Stomach (tissue), 8 donors: ENCODE measurements at regions not wholly inside any gene's neighbourhood (a gene's known extent, or its start where the extent isn't known, plus 50 kb on each side); places are given as distances from the start of the nearest gene placed in this dataset.

Experiments
- DNase-seq, 2 donors: peaks; one replicate each; pipeline versions ENCODE4 v3.0.0 to v3.0.0-alpha.2; 2013 to 2019
- H3K27ac ChIP-seq, 5 donors: fragments of 200-600 bp in 4 of 5; sonication (generic) in 4 of 5; one replicate each; pipeline ENCODE4 v1.5.1; 2013 to 2019; ENCODE audit warnings: mild to moderate bottlenecking in 1 of 5, moderate library complexity in 1 of 5
- H3K27me3 ChIP-seq, 3 donors: fragments of 200-600 bp; sonication (generic); one replicate each; pipeline ENCODE4 v1.5.1; 2017 to 2019; ENCODE audit warnings: mixed run types in 1 of 3
- H3K36me3 ChIP-seq, 4 donors: fragments of 200-600 bp; sonication (generic); 1 replicate in 3 of 4; 2 replicates in 1 of 4; pipeline ENCODE4 v1.5.1; 2016 to 2019
- H3K4me1 ChIP-seq, 4 donors: fragments of 200-600 bp; sonication (generic); one replicate each; pipeline ENCODE4 v1.5.1; 2016 to 2019
- H3K4me3 ChIP-seq, 4 donors: fragments of 200-600 bp; sonication (generic) in 3 of 4; one replicate each; pipeline ENCODE4 v1.5.1; 2016 to 2019; ENCODE audit warnings: mild to moderate bottlenecking in 1 of 4
- H3K9me3 ChIP-seq, 4 donors: fragments of 200-600 bp; sonication (generic); one replicate each; pipeline ENCODE4 v1.5.1; 2016 to 2019
- CTCF ChIP-seq, 7 experiments: fragments of 450-650 bp in 4 of 7; fragments of 200-600 bp in 3 of 7; sonication (generic) in 3 of 7; IDR thresholded peaks; one replicate each; pipeline ENCODE4 v1.5.1; 2016 to 2019; ENCODE audit warnings: antibody characterized with exemption in 7 of 7, control low read depth in 2 of 7, mild to moderate bottlenecking in 1 of 7
- EP300 ChIP-seq: sonication (generic); formaldehyde crosslinking; IDR thresholded peaks from one replicate; pipeline ENCODE4 v1.6.1; 2017; ENCODE audit warnings: antibody characterized with exemption
- POLR2A ChIP-seq, 4 donors: fragments of 450-650 bp; IDR thresholded peaks; one replicate each; pipeline ENCODE4 v1.6.1; 2016; ENCODE audit warnings: antibody characterized with exemption in 4 of 4, control low read depth in 2 of 4, mild to moderate bottlenecking in 1 of 4, moderate library complexity in 1 of 4
- POLR2AphosphoS5 ChIP-seq, 3 donors: sonication (generic); formaldehyde crosslinking; IDR thresholded peaks; one replicate each; pipeline ENCODE4 v1.6.1; 2016; ENCODE audit warnings: antibody characterized with exemption in 3 of 3
- WGBS, 5 donors: extraction: QIAGEN DNeasy Blood & Tissue Kit in 3 of 5; methylation state at CpG; one replicate each; pipeline versions ENCODE4 v1.1.5 to v1.1.7; 2013 to 2018; 5-methylcytosine and 5-hydroxymethylcytosine counted together
- intact Hi-C: fragments of 100-400 bp; cut with DNase I; formaldehyde crosslinking; loops from one replicate; pipeline ENCODE4 v1.15.1; 2023; ENCODE audit warnings: low total_unique reads
- donor health status: healthy with polysubstance abuse.
- donor health status: Bipolar disorder and iron deficiency.
- donor health status: healthy.

- intact Hi-C loops: no loop called here
- H3K27ac ChIP-seq: no peak overlapping the region
- no peak for TF ChIP-seq EP300
- TF ChIP-seq POLR2AphosphoS5 (IDR thresholded peaks at IDR 0.05): no peak
- TF ChIP-seq CTCF (IDR thresholded peaks at IDR 0.05): no peak
- no peak for TF ChIP-seq POLR2A (IDR thresholded peaks at IDR 0.05)
- no peaks in the 10 kb centered on the region for H3K4me1 ChIP-seq
- H3K36me3 ChIP-seq: no peaks in the 10 kb centered on the region
- H3K27me3 ChIP-seq: no peaks in the 10 kb centered on the region
- peak in 1 of 2 donors; percentile 34 for DNase-seq
- no peak overlapping the region for H3K4me3 ChIP-seq
- no peaks in the 10 kb centered on the region for H3K9me3 ChIP-seq
- WGBS, 5 donors: 38 to 76% (median 66%) methylated on average over 2 of the region's 2 CpGs
Measured at GRCh38 chr7:46454816-46455215, 533.7 kb upstream of the IGFBP3 start.

GRCh38 chr7:46452561-46453135 is 531.6 kb upstream of the IGFBP3 start:
- no peak for DNase-seq
- WGBS, 5 donors: 75 to 88% (median 77%) methylated on average over 1 of the region's 1 CpG
- intact Hi-C loops: no loop called here
- Histone ChIP-seq H3K27ac (no peak overlapping the region), H3K9me3 (no peaks in the 10 kb centered on the region), H3K27me3 (no peaks in the 10 kb centered on the region), H3K36me3 (no peaks in the 10 kb centered on the region), H3K4me1 (no peaks in the 10 kb centered on the region), H3K4me3 (no peak overlapping the region)
- TF ChIP-seq CTCF (IDR thresholded peaks at IDR 0.05): no peak
- TF ChIP-seq POLR2A (IDR thresholded peaks at IDR 0.05): no peak
- no peak for TF ChIP-seq POLR2AphosphoS5 (IDR thresholded peaks at IDR 0.05)
- no peak for TF ChIP-seq EP300

GRCh38 chr7:46451846-46452245 is 530.8 kb upstream of the IGFBP3 start:
- intact Hi-C loops: no loop called here
- Histone ChIP-seq H3K27me3 (no peaks in the 10 kb centered on the region), H3K36me3 (no peaks in the 10 kb centered on the region), H3K4me3 (no peak overlapping the region), H3K27ac (no peak overlapping the region), H3K9me3 (no peaks in the 10 kb centered on the region), H3K4me1 (no peaks in the 10 kb centered on the region)
- TF ChIP-seq POLR2A (IDR thresholded peaks at IDR 0.05): no peak
- no peak for TF ChIP-seq POLR2AphosphoS5 (IDR thresholded peaks at IDR 0.05)
- no peak for TF ChIP-seq CTCF (IDR thresholded peaks at IDR 0.05)
- no peak for TF ChIP-seq EP300
- no peak for DNase-seq

- H3K9me3 ChIP-seq: no peaks in the 10 kb centered on the region
- intact Hi-C loops: no loop called here
- TF ChIP-seq CTCF (IDR thresholded peaks at IDR 0.05) (no peak), EP300 (no peak), POLR2AphosphoS5 (IDR thresholded peaks at IDR 0.05) (no peak), POLR2A (IDR thresholded peaks at IDR 0.05) (no peak)
- H3K27ac ChIP-seq: no peak overlapping the region
- DNase-seq: no peak
- H3K36me3 ChIP-seq: no peaks in the 10 kb centered on the region
- H3K4me3 ChIP-seq: no peak overlapping the region
- H3K27me3 ChIP-seq: no peaks in the 10 kb centered on the region
- H3K4me1 ChIP-seq: no peaks in the 10 kb centered on the region
Measured at GRCh38 chr7:46450886-46451285, 529.8 kb upstream of the IGFBP3 start.
